ENCODE measurements at regions not wholly inside any gene's neighbourhood (a gene's known extent, or its start where the extent isn't known, plus 50 kb on each side); places are given as distances from the start of the nearest gene placed in this dataset.
"Not testable (repeated sequence)": the region's sequence is repeated elsewhere in the genome, so short reads cannot be mapped to it uniquely, and the experiment has no call there.

DNA sequence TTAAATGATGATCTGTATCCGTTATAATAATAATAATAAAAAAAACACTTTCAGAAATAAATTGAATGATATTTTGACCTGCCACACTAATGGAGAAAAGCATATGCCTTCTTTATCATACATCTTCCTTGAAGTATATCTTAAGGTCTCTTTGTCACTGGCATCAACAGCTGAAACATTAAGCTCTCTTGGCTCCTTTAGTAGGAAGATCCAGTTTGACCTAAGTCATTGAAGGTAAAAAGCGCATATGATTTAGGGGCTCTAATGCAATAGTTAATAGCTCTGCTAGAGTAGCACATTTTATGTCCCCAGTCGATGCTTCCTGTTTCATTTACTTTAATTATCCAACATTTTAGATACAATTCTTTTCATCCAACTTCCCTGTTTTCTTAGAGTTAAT, 1010.8 kb downstream of the STPG2 start:
- no peak for DNase-seq (ENCODE audit: low read depth)
- H3K4me3 ChIP-seq (ENCODE audit: low read depth, low read length): no peak overlapping the region
- TF ChIP-seq, protein P1, sequence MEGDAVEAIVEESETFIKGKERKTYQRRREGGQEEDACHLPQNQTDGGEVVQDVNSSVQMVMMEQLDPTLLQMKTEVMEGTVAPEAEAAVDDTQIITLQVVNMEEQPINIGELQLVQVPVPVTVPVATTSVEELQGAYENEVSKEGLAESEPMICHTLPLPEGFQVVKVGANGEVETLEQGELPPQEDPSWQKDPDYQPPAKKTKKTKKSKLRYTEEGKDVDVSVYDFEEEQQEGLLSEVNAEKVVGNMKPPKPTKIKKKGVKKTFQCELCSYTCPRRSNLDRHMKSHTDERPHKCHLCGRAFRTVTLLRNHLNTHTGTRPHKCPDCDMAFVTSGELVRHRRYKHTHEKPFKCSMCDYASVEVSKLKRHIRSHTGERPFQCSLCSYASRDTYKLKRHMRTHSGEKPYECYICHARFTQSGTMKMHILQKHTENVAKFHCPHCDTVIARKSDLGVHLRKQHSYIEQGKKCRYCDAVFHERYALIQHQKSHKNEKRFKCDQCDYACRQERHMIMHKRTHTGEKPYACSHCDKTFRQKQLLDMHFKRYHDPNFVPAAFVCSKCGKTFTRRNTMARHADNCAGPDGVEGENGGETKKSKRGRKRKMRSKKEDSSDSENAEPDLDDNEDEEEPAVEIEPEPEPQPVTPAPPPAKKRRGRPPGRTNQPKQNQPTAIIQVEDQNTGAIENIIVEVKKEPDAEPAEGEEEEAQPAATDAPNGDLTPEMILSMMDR (IDR thresholded peaks at IDR 0.05; ENCODE audit: low read depth, low read length, missing control alignments): no peak

DNA sequence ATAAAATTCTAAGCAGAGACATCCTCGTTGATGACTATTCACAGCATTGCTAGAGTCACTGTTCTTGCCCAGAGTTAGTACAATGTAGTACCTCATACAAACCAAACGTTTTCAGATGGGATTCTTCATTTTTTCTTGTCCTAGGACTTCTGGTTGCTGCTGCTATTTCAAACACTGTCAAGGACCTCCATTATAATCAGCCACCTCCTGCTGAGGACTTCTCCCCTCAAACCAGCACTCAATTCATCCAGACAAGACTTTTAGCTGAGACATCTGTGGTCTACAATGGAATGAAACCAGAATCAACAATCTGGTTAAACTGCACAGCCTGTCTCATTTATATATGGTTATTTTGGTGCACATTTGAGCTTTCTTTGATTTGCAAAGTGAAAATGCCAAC, 1008.8 kb downstream of the STPG2 start:
- TF ChIP-seq, protein P1 (IDR thresholded peaks at IDR 0.05; ENCODE audit: low read depth, low read length, missing control alignments): no peak
- no peak overlapping the region for H3K4me3 ChIP-seq (ENCODE audit: low read depth, low read length)
- DNase-seq (ENCODE audit: low read depth): no peak

GRCh38 chr4:97139791-97140190, 1003.5 kb downstream of the STPG2 start:
- no peak overlapping the region for H3K4me3 ChIP-seq (ENCODE audit: low read depth, low read length)
- TF ChIP-seq, protein P1 (IDR thresholded peaks at IDR 0.05; ENCODE audit: low read depth, low read length, missing control alignments): no peak
- no peak for DNase-seq (ENCODE audit: low read depth)

- no peak for DNase-seq (ENCODE audit: low read depth)
- no peak overlapping the region for H3K4me3 ChIP-seq (ENCODE audit: low read depth, low read length)
- TF ChIP-seq, protein P1 (IDR thresholded peaks at IDR 0.05; ENCODE audit: low read depth, low read length, missing control alignments): no peak
These were observed 1002.7 kb downstream of the STPG2 start for GRCh38 chr4:97140545-97140944.

GRCh38 chr4:97141332-97141731, 1001.9 kb downstream of the STPG2 start:
- H3K4me3 ChIP-seq (ENCODE audit: low read depth, low read length); DNase-seq (ENCODE audit: low read depth): not testable (repeated sequence)

DNA sequence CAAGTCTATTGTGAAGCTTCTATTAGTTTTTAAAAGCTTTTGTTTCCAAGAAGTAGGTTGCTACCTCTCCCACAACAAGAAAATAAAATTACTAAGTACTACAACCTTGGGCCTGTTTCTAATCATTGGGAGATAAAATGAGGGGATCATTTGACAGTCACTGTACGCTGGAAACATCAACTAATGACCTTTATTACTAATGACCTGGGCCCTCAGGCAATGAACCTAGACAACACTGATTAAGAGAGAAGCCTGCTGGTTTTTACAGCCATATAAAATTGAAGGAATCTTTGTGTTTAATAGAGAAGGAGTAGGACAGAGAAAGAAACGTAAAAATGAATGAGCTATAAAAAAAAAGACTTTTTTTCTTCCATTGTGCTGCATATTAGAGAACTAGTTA, 1000.9 kb downstream of the STPG2 start:
- DNase-seq (ENCODE audit: low read depth): no peak
- TF ChIP-seq, protein P1 (IDR thresholded peaks at IDR 0.05; ENCODE audit: low read depth, low read length, missing control alignments): no peak
- no peak overlapping the region for H3K4me3 ChIP-seq (ENCODE audit: low read depth, low read length)

DNA sequence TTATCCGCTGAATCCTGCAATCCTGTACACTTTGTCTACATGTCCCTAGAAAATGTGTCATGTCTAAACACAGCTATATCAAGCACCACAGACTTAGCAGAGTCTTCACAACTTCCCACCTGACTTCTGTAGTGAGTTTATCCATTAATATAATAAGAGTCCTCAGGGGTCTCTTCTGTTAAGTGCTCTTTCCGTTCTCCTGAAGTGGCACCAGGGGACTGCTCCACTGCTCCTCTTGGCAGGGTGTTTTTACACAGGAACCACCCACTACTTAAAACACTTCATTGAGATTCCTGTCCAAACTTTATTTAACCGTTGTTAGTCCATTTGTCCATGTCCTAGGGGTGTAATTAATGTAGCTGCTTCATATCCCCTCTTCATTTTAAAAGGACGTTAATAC, 1000.4 kb downstream of the STPG2 start:
- H3K4me3 ChIP-seq (ENCODE audit: low read depth, low read length): no peak overlapping the region
- TF ChIP-seq, protein P1 (IDR thresholded peaks at IDR 0.05; ENCODE audit: low read depth, low read length, missing control alignments): no peak
- DNase-seq (ENCODE audit: low read depth): no peak

DNA sequence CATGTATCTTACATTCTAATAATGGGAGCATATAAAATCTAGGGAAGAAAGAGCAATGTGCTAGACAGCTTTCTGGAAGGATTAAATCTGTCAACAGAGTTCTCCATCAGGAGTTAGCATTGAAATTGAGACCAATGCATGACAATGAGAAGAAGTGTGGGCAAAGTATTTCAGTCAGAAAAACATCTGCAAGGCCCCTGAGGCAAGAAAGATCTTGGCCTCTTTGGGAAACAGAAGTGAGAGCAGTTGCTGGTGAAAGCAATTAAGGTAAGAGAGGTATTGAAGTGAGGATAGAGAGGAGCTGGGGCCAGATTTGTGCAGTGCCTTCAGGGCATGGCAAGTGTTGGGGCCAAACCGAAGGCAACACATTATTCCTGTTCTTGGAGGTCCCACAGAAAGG, 999.1 kb downstream of the STPG2 start:
- TF ChIP-seq, protein P1 (IDR thresholded peaks at IDR 0.05; ENCODE audit: low read depth, low read length, missing control alignments): no peak
- H3K4me3 ChIP-seq (ENCODE audit: low read depth, low read length): no peak overlapping the region
- DNase-seq (ENCODE audit: low read depth): no peak

Data from GM12864 (cell line).